Mesendoderm (in vitro differentiated cells): ENCODE measurements at regions not wholly inside any gene's neighbourhood (a gene's known extent, or its start where the extent isn't known, plus 50 kb on each side); places are given as distances from the start of the nearest gene placed in this dataset.

Source experiments
- DNase-seq: peaks from one replicate; pipeline ENCODE4 v3.0.0; 2013
- H2AK5ac ChIP-seq: 2 replicates; pipeline ENCODE4 v1.6.1; 2013; ENCODE audit warnings: low read length, inconsistent platforms
- H2BK120ac ChIP-seq: 2 replicates; pipeline ENCODE4 v1.6.1; 2013; ENCODE audit warnings: low read depth, mild to moderate bottlenecking, low read length, moderate library complexity, mixed read lengths
- H2BK15ac ChIP-seq: replicated peaks from 2 replicates; pipeline ENCODE4 v1.6.1; 2013; ENCODE audit warnings: low read depth, mild to moderate bottlenecking, moderate library complexity
- H2BK5ac ChIP-seq: 2 replicates; pipeline ENCODE4 v1.6.1; 2013; ENCODE audit warnings: low read length, inconsistent platforms
- H3K18ac ChIP-seq: 2 replicates; pipeline ENCODE4 v1.6.1; 2013; ENCODE audit warnings: mild to moderate bottlenecking, low read length, mixed read lengths
- H3K23ac ChIP-seq: one replicate; pipeline ENCODE4 v1.6.1; 2013; ENCODE audit warnings: low read length
- H3K27ac ChIP-seq: 2 replicates; pipeline ENCODE4 v1.5.1; 2013; ENCODE audit warnings: low read depth, mild to moderate bottlenecking, inconsistent platforms, low read length, moderate library complexity
- H3K27me3 ChIP-seq: 2 replicates; pipeline ENCODE4 v1.6.1; 2013; ENCODE audit warnings: low read length, control low read depth, mild to moderate bottlenecking, inconsistent platforms; ENCODE audit not compliant: insufficient read depth, poor library complexity
- H3K36me3 ChIP-seq: 2 replicates; pipeline ENCODE4 v1.6.1; 2013; ENCODE audit warnings: low read length, inconsistent platforms; ENCODE audit not compliant: control insufficient read depth, insufficient read depth
- H3K4ac ChIP-seq: one replicate; pipeline ENCODE4 v1.6.1; 2013; ENCODE audit warnings: low read depth, mild to moderate bottlenecking, low read length, moderate library complexity
- H3K4me1 ChIP-seq: 2 replicates; pipeline ENCODE4 v1.6.1; 2013; ENCODE audit warnings: low read depth, low read length, inconsistent platforms; ENCODE audit not compliant: control insufficient read depth
- H3K4me2 ChIP-seq: 2 replicates; pipeline ENCODE4 v1.6.1; 2013; ENCODE audit warnings: low read length
- H3K4me3 ChIP-seq: 2 replicates; pipeline ENCODE4 v1.5.1; 2013; ENCODE audit warnings: mild to moderate bottlenecking, low read length
- H3K56ac ChIP-seq: one replicate; pipeline ENCODE4 v1.6.1; 2013; ENCODE audit warnings: low read length
- H3K79me1 ChIP-seq: 2 replicates; pipeline ENCODE4 v1.6.1; 2013; ENCODE audit warnings: low read length, inconsistent platforms
- H3K79me2 ChIP-seq: 2 replicates; pipeline ENCODE4 v1.6.1; 2013; ENCODE audit warnings: mild to moderate bottlenecking, low read length; ENCODE audit not compliant: control insufficient read depth, insufficient read depth
- H3K9ac ChIP-seq: 2 replicates; pipeline ENCODE4 v1.6.1; 2013; ENCODE audit warnings: low read length, inconsistent platforms
- H4K5ac ChIP-seq: one replicate; pipeline ENCODE4 v1.6.1; 2013; ENCODE audit warnings: low read length
- H4K8ac ChIP-seq: one replicate; pipeline ENCODE4 v1.6.1; 2013; ENCODE audit warnings: low read depth, mild to moderate bottlenecking, control low read depth, low read length, moderate library complexity
- WGBS: extraction: QIAGEN DNeasy Blood & Tissue Kit; methylation state at CpG from one replicate; pipeline ENCODE4 v1.1.7; 2013; ENCODE audit warnings: low lambda C conversion rate, missing lambda C conversion rate; ENCODE audit not compliant: insufficient coverage; ENCODE audit errors: extremely low coverage; 5-methylcytosine and 5-hydroxymethylcytosine counted together

GRCh38 chr5:34496701-34497469 lies 159.2 kb upstream of the RAI14 start:
- Histone ChIP-seq H2BK120ac (no peak overlapping the region), H3K27me3 (no peaks in the 10 kb centered on the region), H3K9ac (no peak overlapping the region), H3K27ac (no peak overlapping the region), H4K5ac (no peak overlapping the region), H3K56ac (no peak overlapping the region), H4K8ac (no peak overlapping the region), H2BK15ac (no peak overlapping the region), H2BK5ac (no peak overlapping the region), H3K18ac (no peak overlapping the region), H3K4me1 (no peaks in the 10 kb centered on the region), H2AK5ac (no peak overlapping the region), H3K4me2 (no peak overlapping the region), H3K23ac (no peak overlapping the region), H3K36me3 (no peaks in the 10 kb centered on the region), H3K79me1 (no peaks in the 10 kb centered on the region), H3K79me2 (no peaks in the 10 kb centered on the region), H3K4ac (no peak overlapping the region), H3K4me3 (no peak overlapping the region)
- no peak for DNase-seq
- no CpG with 5 or more reads among the region's 10 CpGs for WGBS

GRCh38 chr5:34497470-34497808 lies 158.7 kb upstream of the RAI14 start:
- Histone ChIP-seq H3K79me1 (no peaks in the 10 kb centered on the region), H3K27ac (no peak overlapping the region)

GRCh38 chr5:34498572-34498971 lies 157.6 kb upstream of the RAI14 start:
- Histone ChIP-seq H3K79me1 (no peaks in the 10 kb centered on the region), H2BK120ac (no peak overlapping the region), H3K9ac (no peak overlapping the region), H3K79me2 (no peaks in the 10 kb centered on the region), H3K27ac (no peak overlapping the region), H3K56ac (no peak overlapping the region), H3K36me3 (no peaks in the 10 kb centered on the region), H3K27me3 (no peaks in the 10 kb centered on the region), H3K23ac (no peak overlapping the region), H3K4me2 (no peak overlapping the region), H4K5ac (no peak overlapping the region), H2AK5ac (no peak overlapping the region), H3K4me3 (no peak overlapping the region), H3K18ac (no peak overlapping the region), H2BK5ac (no peak overlapping the region), H2BK15ac (no peak overlapping the region), H3K4ac (no peak overlapping the region), H4K8ac (no peak overlapping the region), H3K4me1 (no peaks in the 10 kb centered on the region)
- DNase-seq = no peak
- no CpG with 5 or more reads among the region's 4 CpGs for WGBS

More at GRCh38 chr5:34497470-34497808, 158.7 kb upstream of the RAI14 start:
- no peak overlapping the region for H3K4me3 ChIP-seq
- H3K18ac ChIP-seq = no peak overlapping the region
- H4K5ac ChIP-seq = no peak overlapping the region
- no peak overlapping the region for H3K56ac ChIP-seq
- no peak overlapping the region for H2BK5ac ChIP-seq
- no peaks in the 10 kb centered on the region for H3K36me3 ChIP-seq
- H2AK5ac ChIP-seq = no peak overlapping the region
- H3K79me2 ChIP-seq = no peaks in the 10 kb centered on the region
- H3K4me2 ChIP-seq = no peak overlapping the region
- H4K8ac ChIP-seq = no peak overlapping the region
- H3K4ac ChIP-seq = no peak overlapping the region
- WGBS = no CpG with 5 or more reads among the region's 3 CpGs
- H3K23ac ChIP-seq = no peak overlapping the region
- H3K9ac ChIP-seq = no peak overlapping the region
- H2BK120ac ChIP-seq = no peak overlapping the region
- DNase-seq = no peak
- no peak overlapping the region for H2BK15ac ChIP-seq
- H3K27me3 ChIP-seq = no peaks in the 10 kb centered on the region
- no peaks in the 10 kb centered on the region for H3K4me1 ChIP-seq

GRCh38 chr5:34499001-34499734 lies 157.0 kb upstream of the RAI14 start:
- no peak overlapping the region for H3K4ac ChIP-seq
- H3K4me3 ChIP-seq = no peak overlapping the region
- no peak overlapping the region for H3K9ac ChIP-seq
- H3K18ac ChIP-seq = no peak overlapping the region
- no peak overlapping the region for H3K4me2 ChIP-seq
- no peak overlapping the region for H4K8ac ChIP-seq
- no peak overlapping the region for H2BK120ac ChIP-seq
- no peak overlapping the region for H4K5ac ChIP-seq
- no peaks in the 10 kb centered on the region for H3K27me3 ChIP-seq
- no peak overlapping the region for H2BK5ac ChIP-seq
- no peak overlapping the region for H3K27ac ChIP-seq
- DNase-seq = no peak
- H3K79me1 ChIP-seq = no peaks in the 10 kb centered on the region
- H2BK15ac ChIP-seq = no peak overlapping the region
- no peaks in the 10 kb centered on the region for H3K36me3 ChIP-seq
- no peak overlapping the region for H3K56ac ChIP-seq
- H3K79me2 ChIP-seq = no peaks in the 10 kb centered on the region
- H2AK5ac ChIP-seq = no peak overlapping the region
- no peak overlapping the region for H3K23ac ChIP-seq
- no CpG with 5 or more reads among the region's 5 CpGs for WGBS
- no peaks in the 10 kb centered on the region for H3K4me1 ChIP-seq

- no peak for DNase-seq
- no peaks in the 10 kb centered on the region for H3K79me2 ChIP-seq
- no peak overlapping the region for H3K4me3 ChIP-seq
- H3K9ac ChIP-seq = no peak overlapping the region
- H4K5ac ChIP-seq = no peak overlapping the region
- no peak overlapping the region for H2AK5ac ChIP-seq
- WGBS = no CpG with 5 or more reads among the region's 9 CpGs
- H2BK5ac ChIP-seq = no peak overlapping the region
- H2BK120ac ChIP-seq = no peak overlapping the region
- H3K36me3 ChIP-seq = no peaks in the 10 kb centered on the region
- H3K4me1 ChIP-seq = no peaks in the 10 kb centered on the region
- H3K79me1 ChIP-seq = no peaks in the 10 kb centered on the region
- no peak overlapping the region for H3K18ac ChIP-seq
- no peak overlapping the region for H2BK15ac ChIP-seq
- no peak overlapping the region for H3K4ac ChIP-seq
- H3K4me2 ChIP-seq = no peak overlapping the region
- H3K23ac ChIP-seq = no peak overlapping the region
- no peaks in the 10 kb centered on the region for H3K27me3 ChIP-seq
- H3K27ac ChIP-seq = no peak overlapping the region
- H4K8ac ChIP-seq = no peak overlapping the region
- H3K56ac ChIP-seq = no peak overlapping the region
These were observed 155.8 kb upstream of the RAI14 start for GRCh38 chr5:34500236-34500847.
